Activated T-helper 2 cell treated with anti-CD3 and anti-CD28 coated beads, Interferon-gamma antibody, Interleukin-2, Interleukin-4, amounts not matched to agents 10 μg/mL and 5 μg/mL and 100 μg/mL, durations not matched to agents 14 hours and 24 hours and 36 hours (primary cell): ENCODE measurements at regions not wholly inside any gene's neighbourhood (a gene's known extent, or its start where the extent isn't known, plus 50 kb on each side); places are given as distances from the start of the nearest gene placed in this dataset.

Experiments
- DNase-seq: peaks from one replicate; pipeline ENCODE4 v3.0.0; 2021; ENCODE audit warnings: low spot score
- H3K27ac Mint-ChIP-seq: one replicate; pipeline ENCODE4 v1.8.0; 2021; ENCODE audit warnings: mixed read lengths
- H3K27me3 Mint-ChIP-seq: one replicate; pipeline ENCODE4 v1.8.0; 2021; ENCODE audit warnings: low read depth, mixed read lengths
- H3K36me3 Mint-ChIP-seq: one replicate; pipeline ENCODE4 v1.8.0; 2021; ENCODE audit warnings: low read depth, mixed read lengths
- H3K4me1 Mint-ChIP-seq: one replicate; pipeline ENCODE4 v1.8.0; 2021; ENCODE audit warnings: low read depth, mixed read lengths
- H3K4me3 Mint-ChIP-seq: one replicate; pipeline ENCODE4 v1.8.0; 2021; ENCODE audit warnings: low read depth, mild to moderate bottlenecking, moderate library complexity, mixed read lengths
- H3K9me3 Mint-ChIP-seq: one replicate; pipeline ENCODE4 v1.8.0; 2021; ENCODE audit warnings: mixed read lengths
- intact Hi-C: fragments of 100-400 bp; cut with micrococcal nuclease; formaldehyde crosslinking; loops from one replicate; pipeline ENCODE4 v1.15.1; 2023

- Mint-ChIP-seq H3K4me3 (no peak overlapping the region), H3K4me1 (peaks cover 3% of the 10 kb centered on the region), H3K36me3 (no peaks in the 10 kb centered on the region), H3K27ac (no peak overlapping the region), H3K9me3 (no peaks in the 10 kb centered on the region), H3K27me3 (no peaks in the 10 kb centered on the region)
- DNase-seq: no peak
- intact Hi-C loops: no loop called here
Measured at GRCh38 chr6:146865756-146866379, 267.1 kb downstream of the ADGB start.

- intact Hi-C loops: no loop called here
- H3K27ac Mint-ChIP-seq: no peak overlapping the region
- no peaks in the 10 kb centered on the region for H3K9me3 Mint-ChIP-seq
- peaks cover 4% of the 10 kb centered on the region for H3K4me1 Mint-ChIP-seq
- no peak for DNase-seq
- H3K27me3 Mint-ChIP-seq: no peaks in the 10 kb centered on the region
- no peaks in the 10 kb centered on the region for H3K36me3 Mint-ChIP-seq
- H3K4me3 Mint-ChIP-seq: no peak overlapping the region
Measured at GRCh38 chr6:146866731-146867414, 268.1 kb downstream of the ADGB start.

- peaks cover 6% of the 10 kb centered on the region for H3K4me1 Mint-ChIP-seq
- H3K36me3 Mint-ChIP-seq: no peaks in the 10 kb centered on the region
- H3K27me3 Mint-ChIP-seq: no peaks in the 10 kb centered on the region
- intact Hi-C loops: no loop called here
- no peak for DNase-seq
- H3K27ac Mint-ChIP-seq: no peak overlapping the region
- no peak overlapping the region for H3K4me3 Mint-ChIP-seq
- no peaks in the 10 kb centered on the region for H3K9me3 Mint-ChIP-seq
Measured at GRCh38 chr6:146868671-146869209, 270.0 kb downstream of the ADGB start.

GRCh38 chr6:146870760-146871159, 272.0 kb downstream of the ADGB start:
- Mint-ChIP-seq H3K9me3 (no peaks in the 10 kb centered on the region), H3K36me3 (no peaks in the 10 kb centered on the region), H3K4me3 (no peak overlapping the region), H3K4me1 (peaks cover 11% of the 10 kb centered on the region), H3K27me3 (no peaks in the 10 kb centered on the region), H3K27ac (peak overlapping the region; percentile 57)
- intact Hi-C loops: no loop called here
- DNase-seq: no peak

- no peaks in the 10 kb centered on the region for H3K27me3 Mint-ChIP-seq
- H3K27ac Mint-ChIP-seq: no peak overlapping the region
- no peak overlapping the region for H3K4me3 Mint-ChIP-seq
- DNase-seq: no peak
- no peaks in the 10 kb centered on the region for H3K9me3 Mint-ChIP-seq
- no peaks in the 10 kb centered on the region for H3K36me3 Mint-ChIP-seq
- peaks cover 21% of the 10 kb centered on the region for H3K4me1 Mint-ChIP-seq
- intact Hi-C loops: no loop called here
Measured at GRCh38 chr6:146871611-146872425, 273.0 kb downstream of the ADGB start.

GRCh38 chr6:146872426-146872785, 273.6 kb downstream of the ADGB start:
- intact Hi-C loops: no loop called here
- H3K4me3 Mint-ChIP-seq: no peak overlapping the region
- H3K4me1 Mint-ChIP-seq: peaks cover 26% of the 10 kb centered on the region
- no peak overlapping the region for H3K27ac Mint-ChIP-seq
- H3K36me3 Mint-ChIP-seq: no peaks in the 10 kb centered on the region
- no peak for DNase-seq
- no peaks in the 10 kb centered on the region for H3K27me3 Mint-ChIP-seq
- H3K9me3 Mint-ChIP-seq: no peaks in the 10 kb centered on the region

GRCh38 chr6:146874278-146875018, 275.7 kb downstream of the ADGB start:
- Mint-ChIP-seq H3K9me3 (no peaks in the 10 kb centered on the region), H3K27ac (peak overlapping the region; percentile 30), H3K4me3 (no peak overlapping the region), H3K27me3 (no peaks in the 10 kb centered on the region), H3K4me1 (peaks cover 32% of the 10 kb centered on the region), H3K36me3 (no peaks in the 10 kb centered on the region)
- no peak for DNase-seq
- intact Hi-C loops: loop anchor here (5.0 kb wide), 1 partner anchor 38 kb away; no protein-coding TSS in a partner anchor

GRCh38 chr6:146875927-146876270, 277.1 kb downstream of the ADGB start:
- Mint-ChIP-seq H3K4me3 (no peak overlapping the region), H3K4me1 (peaks cover 28% of the 10 kb centered on the region), H3K36me3 (no peaks in the 10 kb centered on the region), H3K27ac (no peak overlapping the region), H3K27me3 (no peaks in the 10 kb centered on the region), H3K9me3 (no peaks in the 10 kb centered on the region)
- no peak for DNase-seq
- intact Hi-C loops: loop anchor here (1.0 to 5.0 kb wide), 6 partner anchors 19 to 406 kb away; no protein-coding TSS in a partner anchor

GRCh38 chr6:146876271-146877151, 277.7 kb downstream of the ADGB start:
- intact Hi-C loops: loop anchor here (1.0 to 5.0 kb wide), 6 partner anchors 19 to 406 kb away; no protein-coding TSS in a partner anchor
- DNase-seq: no peak
- H3K4me1 Mint-ChIP-seq: peaks cover 27% of the 10 kb centered on the region
- peak overlapping the region; percentile 85 for H3K27ac Mint-ChIP-seq
- no peaks in the 10 kb centered on the region for H3K36me3 Mint-ChIP-seq
- H3K27me3 Mint-ChIP-seq: no peaks in the 10 kb centered on the region
- H3K4me3 Mint-ChIP-seq: no peak overlapping the region
- H3K9me3 Mint-ChIP-seq: no peaks in the 10 kb centered on the region

- H3K36me3 Mint-ChIP-seq: no peaks in the 10 kb centered on the region
- H3K27ac Mint-ChIP-seq: no peak overlapping the region
- intact Hi-C loops: loop anchor here (5.0 kb wide), 1 partner anchor 34 kb away; no protein-coding TSS in a partner anchor
- H3K9me3 Mint-ChIP-seq: no peaks in the 10 kb centered on the region
- H3K4me1 Mint-ChIP-seq: peaks cover 25% of the 10 kb centered on the region
- no peak overlapping the region for H3K4me3 Mint-ChIP-seq
- DNase-seq: no peak
- H3K27me3 Mint-ChIP-seq: no peaks in the 10 kb centered on the region
Measured at GRCh38 chr6:146878168-146878951, 279.6 kb downstream of the ADGB start.

- DNase-seq: no peak
- H3K36me3 Mint-ChIP-seq: no peaks in the 10 kb centered on the region
- no peak overlapping the region for H3K27ac Mint-ChIP-seq
- peaks cover 25% of the 10 kb centered on the region for H3K4me1 Mint-ChIP-seq
- no peak overlapping the region for H3K4me3 Mint-ChIP-seq
- intact Hi-C loops: loop anchor here (5.0 kb wide), 1 partner anchor 33 kb away; no protein-coding TSS in a partner anchor
- H3K9me3 Mint-ChIP-seq: no peaks in the 10 kb centered on the region
- H3K27me3 Mint-ChIP-seq: no peaks in the 10 kb centered on the region
Measured at GRCh38 chr6:146878952-146879340, 280.2 kb downstream of the ADGB start.
